Testis (tissue), 2 donors: ENCODE measurements at regions not wholly inside any gene's neighbourhood (a gene's known extent, or its start where the extent isn't known, plus 50 kb on each side); places are given as distances from the start of the nearest gene placed in this dataset.

ENCODE experiments used
- POLR2A ChIP-seq: fragments of 450-650 bp; IDR thresholded peaks from one replicate; pipeline ENCODE4 v1.6.1; 2017; ENCODE audit warnings: antibody characterized with exemption, mild to moderate bottlenecking, moderate library complexity
- TF ChIP-seq, protein P1 (sequence below), 3 experiments: fragments of 450-650 bp in 2 of 3; fragments of 200-600 bp in 1 of 3; sonication (generic) in 1 of 3; IDR thresholded peaks; one replicate each; pipeline ENCODE4 v1.5.1; 2016 to 2019; ENCODE audit warnings: antibody characterized with exemption in 3 of 3, mild to moderate bottlenecking in 2 of 3, moderate library complexity in 1 of 3

DNA sequence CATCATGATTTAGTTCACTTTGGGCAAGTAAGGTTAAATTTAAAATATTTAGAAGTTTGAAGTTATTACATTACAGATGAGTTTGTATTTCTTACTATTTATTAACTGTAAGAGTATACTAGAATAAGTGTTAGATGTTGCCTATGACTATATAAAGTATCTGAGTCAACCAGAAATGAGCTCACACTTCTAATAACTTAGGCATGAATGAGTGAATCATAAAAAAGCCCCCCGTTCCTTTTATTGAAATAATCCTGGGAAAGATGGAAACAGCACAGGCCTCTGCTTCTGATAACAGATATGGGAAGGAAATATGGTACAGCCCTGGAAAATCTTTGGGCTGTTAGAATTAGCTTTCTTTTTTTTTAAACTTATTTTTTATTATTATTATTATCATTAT lies 66.6 kb upstream of the TGFBR2 start:
- no peak for TF ChIP-seq POLR2A
- TF ChIP-seq, protein P1, sequence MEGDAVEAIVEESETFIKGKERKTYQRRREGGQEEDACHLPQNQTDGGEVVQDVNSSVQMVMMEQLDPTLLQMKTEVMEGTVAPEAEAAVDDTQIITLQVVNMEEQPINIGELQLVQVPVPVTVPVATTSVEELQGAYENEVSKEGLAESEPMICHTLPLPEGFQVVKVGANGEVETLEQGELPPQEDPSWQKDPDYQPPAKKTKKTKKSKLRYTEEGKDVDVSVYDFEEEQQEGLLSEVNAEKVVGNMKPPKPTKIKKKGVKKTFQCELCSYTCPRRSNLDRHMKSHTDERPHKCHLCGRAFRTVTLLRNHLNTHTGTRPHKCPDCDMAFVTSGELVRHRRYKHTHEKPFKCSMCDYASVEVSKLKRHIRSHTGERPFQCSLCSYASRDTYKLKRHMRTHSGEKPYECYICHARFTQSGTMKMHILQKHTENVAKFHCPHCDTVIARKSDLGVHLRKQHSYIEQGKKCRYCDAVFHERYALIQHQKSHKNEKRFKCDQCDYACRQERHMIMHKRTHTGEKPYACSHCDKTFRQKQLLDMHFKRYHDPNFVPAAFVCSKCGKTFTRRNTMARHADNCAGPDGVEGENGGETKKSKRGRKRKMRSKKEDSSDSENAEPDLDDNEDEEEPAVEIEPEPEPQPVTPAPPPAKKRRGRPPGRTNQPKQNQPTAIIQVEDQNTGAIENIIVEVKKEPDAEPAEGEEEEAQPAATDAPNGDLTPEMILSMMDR (IDR thresholded peaks at IDR 0.05): no peak
